A549 (cell line): ENCODE measurements at regions not wholly inside any gene's neighbourhood (a gene's known extent, or its start where the extent isn't known, plus 50 kb on each side); places are given as distances from the start of the nearest gene placed in this dataset.

ENCODE experiments used
- ATAC-seq, 2 experiments: fragments of 200-7000 bp in 1 of 2; fragments of >200 bp in 1 of 2; cut with Nextera tagmentation in 1 of 2; cut with Tn5 transposase in 1 of 2; 3 replicates each; pipeline versions ENCODE4 v1.8.0 to v1.9.1; 2018 to 2020; ENCODE audit warnings: mild to moderate bottlenecking in 1 of 2, moderate library complexity in 1 of 2
- CTCF ChIA-PET: fragments of 300-600 bp; sonication (Branson Sonifier 250); formaldehyde crosslinking; extraction: SDS; loops from one replicate; lab custom pipeline; 2021; ENCODE audit warnings: antibody characterized with exemption, inconsistent platforms; lab: Yijun Ruan, JAX
- POLR2A ChIA-PET: fragments of 350-600 bp; formaldehyde crosslinking; extraction: SDS; loops from one replicate; lab custom pipeline; 2021; ENCODE audit warnings: antibody characterized with exemption, inconsistent platforms; lab: Yijun Ruan, JAX
- DNase-seq, 2 experiments: peaks; one replicate each; pipeline versions ENCODE4 v3.0.0 to v3.0.0-alpha.2; 2011 to 2016; ENCODE audit warnings: low read depth in 1 of 2, low spot score in 1 of 2
- FAIRE-seq: peaks from 2 replicates; lab custom pipeline; 2011; peaks lifted over from hg19 to GRCh38; lab: Jason Lieb, UNC
- H3K27ac ChIP-seq, 2 experiments: fragments of >200 bp; sonication (Bioruptor Twin); formaldehyde crosslinking; 3 replicates each; pipeline ENCODE4 v1.5.1; 2016 to 2017
- H3K4me1 ChIP-seq: fragments of >200 bp; sonication (Bioruptor Twin); formaldehyde crosslinking; 3 replicates; pipeline ENCODE4 v1.6.1; 2016
- H3K4me2 ChIP-seq: fragments of >200 bp; sonication (Bioruptor Twin); formaldehyde crosslinking; 3 replicates; pipeline ENCODE4 v1.6.1; 2016
- H3K4me3 ChIP-seq: fragments of >200 bp; sonication (Bioruptor Twin); formaldehyde crosslinking; 3 replicates; pipeline ENCODE4 v1.5.1; 2016
- H3K9me3 ChIP-seq: fragments of >200 bp; sonication (Bioruptor Twin); formaldehyde crosslinking; 3 replicates; pipeline ENCODE4 v1.6.1; 2016
- CHD2 ChIP-seq: fragments of 150-350 bp; IDR thresholded peaks from 2 replicates; pipeline ENCODE4 v1.6.1; 2014; ENCODE audit warnings: low read length; ENCODE audit not compliant: partially characterized antibody
- CHD4 ChIP-seq: fragments of 200-600 bp; sonication (generic); IDR thresholded peaks from 2 replicates; pipeline ENCODE4 v1.6.1; 2016; ENCODE audit warnings: antibody characterized with exemption, mild to moderate bottlenecking, borderline replicate concordance
- EHMT2 ChIP-seq: fragments of 200-600 bp; sonication (generic); IDR thresholded peaks from 2 replicates; pipeline ENCODE4 v1.6.1; 2016; ENCODE audit warnings: antibody characterized with exemption, low read depth, mild to moderate bottlenecking, moderate library complexity
- FOSB ChIP-seq: fragments of 250-450 bp; sonication (Bioruptor Pico); IDR thresholded peaks from 2 replicates; pipeline ENCODE4 v1.5.0; 2020; ENCODE audit warnings: mild to moderate bottlenecking, moderate library complexity
- FOXS1 ChIP-seq: fragments of 250-450 bp; sonication (Bioruptor Pico); IDR thresholded peaks from 2 replicates; pipeline ENCODE4 v1.5.0; 2020; ENCODE audit warnings: mild to moderate bottlenecking, moderate library complexity
- KDM1A ChIP-seq: fragments of 200-600 bp; sonication (generic); IDR thresholded peaks from 2 replicates; pipeline ENCODE4 v1.6.1; 2016; ENCODE audit warnings: low read depth, mild to moderate bottlenecking
- MYC ChIP-seq: IDR thresholded peaks from 2 replicates; pipeline ENCODE4 v1.6.1; 2012; ENCODE audit warnings: mild to moderate bottlenecking, inconsistent platforms, low read length, improper control_type of control experiment, borderline replicate concordance
- NFE2L2 ChIP-seq: fragments of 150-350 bp; conservative IDR thresholded peaks from 2 replicates; pipeline ENCODE4 v1.6.1; 2014; ENCODE audit warnings: low read length
- RCOR1 ChIP-seq: fragments of 150-350 bp; IDR thresholded peaks from 2 replicates; pipeline ENCODE4 v1.6.1; 2014; ENCODE audit warnings: antibody characterized with exemption, low read length, low read depth
- RFX5 ChIP-seq: fragments of 450-650 bp; IDR thresholded peaks from 2 replicates; pipeline ENCODE4 v1.7.1; 2014; ENCODE audit warnings: antibody characterized with exemption, mild to moderate bottlenecking, moderate library complexity
- SREBF2 ChIP-seq: fragments of 450-650 bp; IDR thresholded peaks from 2 replicates; pipeline ENCODE4 v1.6.1; 2014; ENCODE audit warnings: mild to moderate bottlenecking, moderate library complexity
- TFCP2L1 ChIP-seq: fragments of 250-450 bp; sonication (Bioruptor Pico); IDR thresholded peaks from 2 replicates; pipeline ENCODE4 v1.5.0; 2021; ENCODE audit warnings: mild to moderate bottlenecking
- ZSCAN20 ChIP-seq: fragments of 250-450 bp; sonication (Bioruptor Pico); IDR thresholded peaks from 2 replicates; pipeline ENCODE4 v1.8.0; 2022; ENCODE audit warnings: mild to moderate bottlenecking, moderate library complexity
- WGBS: methylation state at CpG from one replicate; pipeline ENCODE4 v1.1.6; 2017; ENCODE audit errors: missing lambda C conversion rate; 5-methylcytosine and 5-hydroxymethylcytosine counted together
- TF ChIP-seq, protein P1 (sequence below): fragments of 200-600 bp; sonication (generic); IDR thresholded peaks from 2 replicates; pipeline ENCODE4 v1.6.1; 2016; ENCODE audit warnings: antibody characterized with exemption, mild to moderate bottlenecking, moderate library complexity
- TF ChIP-seq, protein P2 (sequence below): IDR thresholded peaks from 2 replicates; pipeline ENCODE4 v1.6.1; 2012
- TF ChIP-seq, protein P3 (sequence below): IDR thresholded peaks from 2 replicates; pipeline ENCODE4 v1.6.1; 2012
- TF ChIP-seq, protein P4 (sequence below): fragments of >200 bp; sonication (Bioruptor Twin); formaldehyde crosslinking; IDR thresholded peaks from 3 replicates; pipeline ENCODE4 v1.6.1; 2016
- TF ChIP-seq, protein P5 (sequence below): fragments of >200 bp; sonication (Bioruptor Twin); formaldehyde crosslinking; IDR thresholded peaks from 2 replicates; pipeline ENCODE4 v1.6.1; 2016

DNA sequence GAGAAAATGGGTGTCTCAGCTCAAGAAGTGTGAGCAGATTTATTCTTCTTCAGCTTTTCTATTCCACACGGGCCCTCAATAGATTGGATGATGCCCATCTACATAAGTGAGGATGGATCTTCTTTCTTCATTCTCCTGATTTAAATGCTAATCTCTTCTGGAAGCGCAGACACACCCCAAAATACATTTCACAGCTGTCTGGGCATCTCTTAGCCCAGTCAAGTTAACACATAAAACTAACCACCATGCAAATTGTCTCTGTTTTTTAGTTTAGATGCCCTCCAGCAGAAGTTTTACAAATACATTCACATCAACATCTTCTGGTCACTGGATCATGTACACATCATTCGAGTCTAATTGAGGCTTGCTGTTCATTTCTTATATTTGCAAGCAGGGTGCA lies 249.0 kb upstream of the VCX3A start (continued):
- TF ChIP-seq, protein P1, sequence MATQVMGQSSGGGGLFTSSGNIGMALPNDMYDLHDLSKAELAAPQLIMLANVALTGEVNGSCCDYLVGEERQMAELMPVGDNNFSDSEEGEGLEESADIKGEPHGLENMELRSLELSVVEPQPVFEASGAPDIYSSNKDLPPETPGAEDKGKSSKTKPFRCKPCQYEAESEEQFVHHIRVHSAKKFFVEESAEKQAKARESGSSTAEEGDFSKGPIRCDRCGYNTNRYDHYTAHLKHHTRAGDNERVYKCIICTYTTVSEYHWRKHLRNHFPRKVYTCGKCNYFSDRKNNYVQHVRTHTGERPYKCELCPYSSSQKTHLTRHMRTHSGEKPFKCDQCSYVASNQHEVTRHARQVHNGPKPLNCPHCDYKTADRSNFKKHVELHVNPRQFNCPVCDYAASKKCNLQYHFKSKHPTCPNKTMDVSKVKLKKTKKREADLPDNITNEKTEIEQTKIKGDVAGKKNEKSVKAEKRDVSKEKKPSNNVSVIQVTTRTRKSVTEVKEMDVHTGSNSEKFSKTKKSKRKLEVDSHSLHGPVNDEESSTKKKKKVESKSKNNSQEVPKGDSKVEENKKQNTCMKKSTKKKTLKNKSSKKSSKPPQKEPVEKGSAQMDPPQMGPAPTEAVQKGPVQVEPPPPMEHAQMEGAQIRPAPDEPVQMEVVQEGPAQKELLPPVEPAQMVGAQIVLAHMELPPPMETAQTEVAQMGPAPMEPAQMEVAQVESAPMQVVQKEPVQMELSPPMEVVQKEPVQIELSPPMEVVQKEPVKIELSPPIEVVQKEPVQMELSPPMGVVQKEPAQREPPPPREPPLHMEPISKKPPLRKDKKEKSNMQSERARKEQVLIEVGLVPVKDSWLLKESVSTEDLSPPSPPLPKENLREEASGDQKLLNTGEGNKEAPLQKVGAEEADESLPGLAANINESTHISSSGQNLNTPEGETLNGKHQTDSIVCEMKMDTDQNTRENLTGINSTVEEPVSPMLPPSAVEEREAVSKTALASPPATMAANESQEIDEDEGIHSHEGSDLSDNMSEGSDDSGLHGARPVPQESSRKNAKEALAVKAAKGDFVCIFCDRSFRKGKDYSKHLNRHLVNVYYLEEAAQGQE: no peak

DNA sequence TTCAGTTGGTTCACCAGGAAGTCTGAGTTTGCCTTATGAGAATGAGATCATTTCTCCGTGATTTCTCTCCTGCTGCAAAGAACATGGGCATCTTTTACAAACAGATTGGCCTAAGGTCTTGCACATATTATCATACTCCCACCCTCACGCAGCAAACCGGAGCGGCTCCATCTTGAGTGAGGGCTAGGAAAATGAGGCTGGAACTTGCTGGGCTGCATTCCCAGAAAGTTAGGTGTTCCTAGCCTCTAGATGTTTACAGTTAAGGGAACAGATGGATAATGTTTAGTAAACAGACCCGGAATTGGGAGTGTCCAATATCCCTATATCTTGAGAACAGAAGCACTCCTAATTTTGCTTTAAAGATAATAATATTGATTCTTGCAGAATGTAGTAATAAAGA lies 247.9 kb upstream of the VCX3A start:
- POLR2A ChIA-PET: no interaction called here
- no peak for DNase-seq
- Histone ChIP-seq H3K4me2 (no peak overlapping the region), H3K27ac (no peak overlapping the region), H3K9me3 (no peaks in the 10 kb centered on the region), H3K4me3 (no peak overlapping the region), H3K4me1 (no peaks in the 10 kb centered on the region)
- CTCF ChIA-PET: no interaction called here
- no peak for ATAC-seq
- 34% methylated on average over 5 of the region's 5 CpGs for WGBS
- TF ChIP-seq, protein P1: no peak
- TF ChIP-seq, protein P2, sequence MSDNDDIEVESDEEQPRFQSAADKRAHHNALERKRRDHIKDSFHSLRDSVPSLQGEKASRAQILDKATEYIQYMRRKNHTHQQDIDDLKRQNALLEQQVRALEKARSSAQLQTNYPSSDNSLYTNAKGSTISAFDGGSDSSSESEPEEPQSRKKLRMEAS: no peak
- TF ChIP-seq CHD4 (no peak), FOSB (no peak), ZSCAN20 (CRISPR knock-in tag) (no peak), RFX5 (no peak), SREBF2 (no peak), NFE2L2 (no peak)
- TF ChIP-seq, protein P3, sequence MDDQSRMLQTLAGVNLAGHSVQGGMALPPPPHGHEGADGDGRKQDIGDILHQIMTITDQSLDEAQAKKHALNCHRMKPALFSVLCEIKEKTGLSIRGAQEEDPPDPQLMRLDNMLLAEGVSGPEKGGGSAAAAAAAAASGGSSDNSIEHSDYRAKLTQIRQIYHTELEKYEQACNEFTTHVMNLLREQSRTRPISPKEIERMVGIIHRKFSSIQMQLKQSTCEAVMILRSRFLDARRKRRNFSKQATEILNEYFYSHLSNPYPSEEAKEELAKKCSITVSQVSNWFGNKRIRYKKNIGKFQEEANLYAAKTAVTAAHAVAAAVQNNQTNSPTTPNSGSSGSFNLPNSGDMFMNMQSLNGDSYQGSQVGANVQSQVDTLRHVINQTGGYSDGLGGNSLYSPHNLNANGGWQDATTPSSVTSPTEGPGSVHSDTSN: no peak
- peak; percentile 18 for FAIRE-seq

DNA sequence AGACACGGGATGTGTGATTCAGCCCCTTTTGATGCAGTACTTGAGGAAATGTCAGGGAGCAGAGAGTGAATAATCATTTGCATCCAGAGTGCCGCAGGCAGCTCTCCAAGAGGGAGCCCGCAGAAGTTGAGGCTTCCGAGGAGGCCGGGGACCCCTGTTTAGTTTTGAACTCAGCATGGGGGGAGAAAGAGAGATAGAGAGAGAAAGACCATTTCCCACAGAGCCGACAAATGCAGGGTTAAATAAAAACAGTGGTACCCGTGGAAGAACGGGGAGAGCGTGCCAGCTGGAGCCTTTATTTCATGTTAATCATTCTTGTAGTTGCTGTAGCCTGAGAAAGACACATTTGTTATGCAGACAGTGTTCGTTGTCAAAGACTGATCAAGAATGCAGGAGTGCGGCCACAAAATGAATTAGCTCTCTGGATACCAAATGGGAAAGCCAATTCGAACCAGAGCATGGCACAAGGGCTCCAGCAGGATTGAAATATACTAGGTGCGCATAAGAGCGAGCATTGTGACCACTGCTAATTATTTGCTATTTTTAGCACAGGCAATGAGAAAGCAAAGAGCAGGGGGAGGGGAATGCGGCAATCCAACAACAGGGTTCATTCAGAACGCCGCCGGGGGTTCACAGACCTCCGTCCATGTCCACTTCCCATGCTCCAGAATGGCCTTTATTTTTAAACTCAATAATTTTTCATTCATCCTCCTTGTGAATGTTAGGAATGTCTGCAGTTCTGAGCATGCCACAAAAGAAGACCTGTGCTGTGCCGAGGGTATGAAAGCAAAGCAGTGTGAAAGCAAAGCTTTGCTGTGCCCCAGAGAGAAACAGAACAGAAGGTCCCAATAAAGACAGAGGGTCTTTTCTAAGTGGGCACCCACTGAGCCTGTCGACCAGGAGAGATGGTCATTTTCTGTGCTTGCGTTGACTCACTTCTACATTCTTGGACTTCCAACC lies 243.9 kb upstream of the VCX3A start:
- H3K4me1 ChIP-seq: no peaks in the 10 kb centered on the region
- ChIA-PET POLR2A (no interaction called here), CTCF (interaction anchor here (0.7 kb wide), 1 partner anchor 21 kb away, joined by 3 read pairs; no protein-coding TSS in a partner anchor)
- no peak for DNase-seq
- TF ChIP-seq, protein P4, sequence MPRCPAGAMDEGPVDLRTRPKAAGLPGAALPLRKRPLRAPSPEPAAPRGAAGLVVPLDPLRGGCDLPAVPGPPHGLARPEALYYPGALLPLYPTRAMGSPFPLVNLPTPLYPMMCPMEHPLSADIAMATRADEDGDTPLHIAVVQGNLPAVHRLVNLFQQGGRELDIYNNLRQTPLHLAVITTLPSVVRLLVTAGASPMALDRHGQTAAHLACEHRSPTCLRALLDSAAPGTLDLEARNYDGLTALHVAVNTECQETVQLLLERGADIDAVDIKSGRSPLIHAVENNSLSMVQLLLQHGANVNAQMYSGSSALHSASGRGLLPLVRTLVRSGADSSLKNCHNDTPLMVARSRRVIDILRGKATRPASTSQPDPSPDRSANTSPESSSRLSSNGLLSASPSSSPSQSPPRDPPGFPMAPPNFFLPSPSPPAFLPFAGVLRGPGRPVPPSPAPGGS: no peak
- TF ChIP-seq, protein P5, sequence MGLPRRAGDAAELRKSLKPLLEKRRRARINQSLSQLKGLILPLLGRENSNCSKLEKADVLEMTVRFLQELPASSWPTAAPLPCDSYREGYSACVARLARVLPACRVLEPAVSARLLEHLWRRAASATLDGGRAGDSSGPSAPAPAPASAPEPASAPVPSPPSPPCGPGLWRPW: no peak
- TF ChIP-seq TFCP2L1 (CRISPR knock-in tag) (no peak), KDM1A (no peak), CHD2 (no peak), SREBF2 (no peak), FOSB (no peak), EHMT2 (no peak), FOXS1 (no peak), NFE2L2 (no peak), RCOR1 (no peak), MYC (no peak)
- TF ChIP-seq, protein P3: no peak
- FAIRE-seq: no peak
- H3K4me2 ChIP-seq: no peak overlapping the region
- WGBS: 21% methylated on average over 17 of the region's 22 CpGs
- no peak overlapping the region for H3K27ac ChIP-seq
- no peaks in the 10 kb centered on the region for H3K9me3 ChIP-seq
- no peak for ATAC-seq
- H3K4me3 ChIP-seq: no peak overlapping the region
